ENCODE measurements at regions not wholly inside any gene's neighbourhood (a gene's known extent, or its start where the extent isn't known, plus 50 kb on each side); places are given as distances from the start of the nearest gene placed in this dataset.

- Histone ChIP-seq H3K27ac (peak overlapping the region in 1 of 8 donors; percentile 11), H3K9me3 (no peaks in the 10 kb centered on the region), H3K27me3 (replicated peaks in 1 of 7) (peaks cover 0 to 42% (median 10%) of the 10 kb centered on the region in 7 donors), H3K4me3 (no peak overlapping the region), H3K36me3 (no peaks in the 10 kb centered on the region), H3K4me1 (peaks cover 0 to 18% (median 2%) of the 10 kb centered on the region in 6 donors)
- WGBS, 5 donors = 64 to 68% (median 66%) methylated on average over 20 of the region's 20 CpGs
- intact Hi-C loops (cut with DNase I; ENCODE audit: low total_unique reads) = no loop called here
- TF ChIP-seq, protein P1, sequence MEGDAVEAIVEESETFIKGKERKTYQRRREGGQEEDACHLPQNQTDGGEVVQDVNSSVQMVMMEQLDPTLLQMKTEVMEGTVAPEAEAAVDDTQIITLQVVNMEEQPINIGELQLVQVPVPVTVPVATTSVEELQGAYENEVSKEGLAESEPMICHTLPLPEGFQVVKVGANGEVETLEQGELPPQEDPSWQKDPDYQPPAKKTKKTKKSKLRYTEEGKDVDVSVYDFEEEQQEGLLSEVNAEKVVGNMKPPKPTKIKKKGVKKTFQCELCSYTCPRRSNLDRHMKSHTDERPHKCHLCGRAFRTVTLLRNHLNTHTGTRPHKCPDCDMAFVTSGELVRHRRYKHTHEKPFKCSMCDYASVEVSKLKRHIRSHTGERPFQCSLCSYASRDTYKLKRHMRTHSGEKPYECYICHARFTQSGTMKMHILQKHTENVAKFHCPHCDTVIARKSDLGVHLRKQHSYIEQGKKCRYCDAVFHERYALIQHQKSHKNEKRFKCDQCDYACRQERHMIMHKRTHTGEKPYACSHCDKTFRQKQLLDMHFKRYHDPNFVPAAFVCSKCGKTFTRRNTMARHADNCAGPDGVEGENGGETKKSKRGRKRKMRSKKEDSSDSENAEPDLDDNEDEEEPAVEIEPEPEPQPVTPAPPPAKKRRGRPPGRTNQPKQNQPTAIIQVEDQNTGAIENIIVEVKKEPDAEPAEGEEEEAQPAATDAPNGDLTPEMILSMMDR (IDR thresholded peaks at IDR 0.05 in 8 of 11, conservative IDR thresholded peaks at IDR 0.05 in 3 of 11) = no peak
- no peak for TF ChIP-seq POLR2A (IDR thresholded peaks at IDR 0.05)
- no peak for TF ChIP-seq POLR2AphosphoS5 (IDR thresholded peaks at IDR 0.05)
- no peak for DNase-seq
Observed at GRCh38 chr2:104656571-104657163, 197.2 kb upstream of the POU3F3 start.

DNA sequence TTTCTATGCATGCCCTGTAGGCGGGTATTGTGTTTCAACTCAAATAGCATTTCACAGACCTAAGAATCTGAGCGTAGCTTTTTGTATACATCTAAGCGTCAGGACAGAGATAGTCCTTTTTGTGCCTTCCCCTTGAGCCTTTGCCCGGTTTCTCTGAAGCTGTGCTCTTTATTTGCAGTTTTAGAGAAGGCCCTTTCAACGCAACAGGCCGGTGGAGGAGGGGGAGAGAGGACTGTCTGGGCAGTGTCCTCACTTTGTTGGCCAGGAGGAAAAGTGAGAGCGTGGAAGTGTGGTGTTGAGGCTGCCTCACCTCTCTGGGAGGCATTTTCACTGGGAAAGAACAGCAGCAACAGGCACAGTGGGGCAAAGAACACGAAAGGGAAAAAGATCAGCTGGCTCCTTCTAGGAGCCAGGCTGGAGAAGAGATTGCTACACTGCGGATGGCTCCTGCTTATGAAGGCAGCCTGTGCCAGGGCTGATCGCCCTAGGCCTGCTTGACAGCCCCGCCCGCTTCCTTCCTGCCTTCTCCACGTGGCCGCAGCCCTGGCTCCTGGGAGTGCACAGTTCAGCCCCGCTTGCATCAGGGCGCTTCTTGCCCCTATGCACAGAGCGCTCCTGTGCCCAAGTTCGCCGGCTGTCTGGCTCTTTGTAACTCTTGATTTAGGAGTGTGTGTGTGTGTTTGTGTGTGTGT is 195.6 kb upstream of the POU3F3 start:
- TF ChIP-seq POLR2A (IDR thresholded peaks at IDR 0.05) (no peak), POLR2AphosphoS5 (IDR thresholded peaks at IDR 0.05) (no peak)
- TF ChIP-seq, protein P1 (IDR thresholded peaks at IDR 0.05 in 8 of 11, conservative IDR thresholded peaks at IDR 0.05 in 3 of 11) = no peak
- intact Hi-C loops (cut with DNase I; ENCODE audit: low total_unique reads) = no loop called here
- no peaks in the 10 kb centered on the region for H3K9me3 ChIP-seq
- DNase-seq = peak; percentile 86
- H3K4me1 ChIP-seq = peaks cover 0 to 18% (median 2%) of the 10 kb centered on the region in 6 donors
- peaks cover 0 to 42% (median 10%) of the 10 kb centered on the region in 7 donors for H3K27me3 ChIP-seq (replicated peaks in 1 of 7)
- H3K4me3 ChIP-seq = no peak overlapping the region
- no peaks in the 10 kb centered on the region for H3K36me3 ChIP-seq
- WGBS, 5 donors = 28 to 51% (median 34%) methylated on average over 19 of the region's 19 CpGs
- H3K27ac ChIP-seq = no peak overlapping the region

DNA sequence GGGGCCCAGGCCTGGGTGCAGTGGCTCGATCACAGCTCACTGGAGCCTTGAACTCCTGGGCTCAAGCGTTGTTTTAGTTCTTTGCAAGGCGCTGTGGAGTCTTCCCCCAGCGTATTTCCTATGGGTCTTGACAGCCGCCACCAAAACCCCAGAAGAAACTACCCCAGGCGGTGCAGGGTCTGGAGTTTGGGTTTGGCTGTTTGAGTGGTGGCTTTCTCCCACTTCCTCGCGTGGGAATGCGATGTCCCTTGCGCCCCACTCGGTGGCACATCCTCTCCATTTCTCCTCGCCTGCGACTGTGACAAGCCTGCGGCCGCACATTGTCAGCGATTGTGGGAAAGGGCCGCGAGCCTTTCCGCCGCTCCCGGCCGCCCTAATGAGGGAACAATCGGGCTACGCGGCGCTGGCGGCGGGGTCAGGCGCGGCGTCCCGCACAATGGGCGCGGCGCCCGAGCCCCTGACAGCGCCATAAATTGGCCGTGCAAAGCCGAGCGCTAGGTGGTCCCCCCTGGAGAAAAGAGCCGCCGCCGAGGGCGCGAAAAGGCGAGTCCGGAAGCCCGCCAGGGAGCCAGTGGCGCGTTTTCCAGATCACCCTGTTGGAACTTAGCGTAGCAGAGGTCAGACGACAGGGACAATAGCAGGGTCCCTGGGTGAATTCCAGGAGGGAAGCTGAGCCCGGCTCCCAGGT is 194.9 kb upstream of the POU3F3 start:
- Histone ChIP-seq H3K4me3 (peak overlapping the region in 3 of 8 donors; percentile 11 to 30 (median 16)), H3K27ac (no peak overlapping the region), H3K9me3 (no peaks in the 10 kb centered on the region), H3K27me3 (replicated peaks in 1 of 7) (peaks cover 0 to 42% (median 10%) of the 10 kb centered on the region in 7 donors), H3K4me1 (peaks cover 0 to 18% (median 2%) of the 10 kb centered on the region in 6 donors), H3K36me3 (no peaks in the 10 kb centered on the region)
- WGBS, 5 donors = 16 to 47% (median 31%) methylated on average over 26 to 53 of the region's 53 CpGs
- TF ChIP-seq, protein P1 (IDR thresholded peaks at IDR 0.05 in 8 of 11, conservative IDR thresholded peaks at IDR 0.05 in 3 of 11) = no peak
- TF ChIP-seq POLR2A (IDR thresholded peaks at IDR 0.05) (no peak), POLR2AphosphoS5 (IDR thresholded peaks at IDR 0.05) (no peak)
- intact Hi-C loops (cut with DNase I; ENCODE audit: low total_unique reads) = no loop called here
- DNase-seq = no peak

GRCh38 chr2:104660991-104661390 is 192.9 kb upstream of the POU3F3 start:
- TF ChIP-seq, protein P1 (IDR thresholded peaks at IDR 0.05 in 8 of 11, conservative IDR thresholded peaks at IDR 0.05 in 3 of 11) = no peak
- no peak for TF ChIP-seq POLR2AphosphoS5 (IDR thresholded peaks at IDR 0.05)
- no peak for TF ChIP-seq POLR2A (IDR thresholded peaks at IDR 0.05)
- Histone ChIP-seq H3K27ac (no peak overlapping the region), H3K36me3 (no peaks in the 10 kb centered on the region), H3K4me3 (no peak overlapping the region), H3K4me1 (peaks cover 0 to 18% (median 2%) of the 10 kb centered on the region in 6 donors), H3K9me3 (no peaks in the 10 kb centered on the region), H3K27me3 (replicated peaks in 1 of 7) (peaks cover 0 to 35% (median 10%) of the 10 kb centered on the region in 7 donors)
- DNase-seq = no peak
- WGBS, 5 donors = 34 to 51% (median 40%) methylated on average over 5 of the region's 5 CpGs
- intact Hi-C loops (cut with DNase I; ENCODE audit: low total_unique reads) = no loop called here

Measured in spleen (tissue), 11 donors.